ENCODE measurements at regions not wholly inside any gene's neighbourhood (a gene's known extent, or its start where the extent isn't known, plus 50 kb on each side); places are given as distances from the start of the nearest gene placed in this dataset.

- peaks cover 6% of the 10 kb centered on the region for H3K4me1 ChIP-seq (ENCODE audit: insufficient read depth, low read length, poor library complexity, severe bottlenecking)
- ChIA-PET CTCF (no interaction called here), POLR2A (ENCODE audit: low non-redundant PET) (no interaction called here)
- no peak for TF ChIP-seq EZH2 (IDR thresholded peaks at IDR 0.05; ENCODE audit: borderline replicate concordance, low read depth, low read length, poor library complexity, severe bottlenecking)
- TF ChIP-seq CTCF (conservative IDR thresholded peaks at IDR 0.05; ENCODE audit: low read depth, low read length), result no peak
- no peak overlapping the region for H3K27ac ChIP-seq (ENCODE audit: low read depth, low read length, poor library complexity, severe bottlenecking)
- no peak overlapping the region for H3K4me3 ChIP-seq (ENCODE audit: low read depth, low read length, poor library complexity, severe bottlenecking)
- no peaks in the 10 kb centered on the region for H3K27me3 ChIP-seq (replicated peaks; ENCODE audit: insufficient read depth, low read depth, low read length, poor library complexity)
- H3K9me3 ChIP-seq (ENCODE audit: low read depth, low read length, poor library complexity, severe bottlenecking), result no peaks in the 10 kb centered on the region
- no peaks in the 10 kb centered on the region for H3K36me3 ChIP-seq (ENCODE audit: insufficient read depth, low read length, poor library complexity, severe bottlenecking)
- intact Hi-C loops (cut with micrococcal nuclease; ENCODE audit: unreplicated experiment), result no loop called here
- no TSS peak for BruUV-seq (replicated peaks)
- no peak for DNase-seq (ENCODE audit: low spot score)
These were observed 262.7 kb upstream of the MAD2L1 start for GRCh38 chr4:120329386-120329785.

GRCh38 chr4:120327276-120327675, 260.6 kb upstream of the MAD2L1 start:
- no peak for DNase-seq (ENCODE audit: low spot score)
- ChIA-PET CTCF (interaction anchor here (0.5 kb wide), 1 partner anchor 642 kb away, joined by 4 read pairs; no protein-coding TSS in a partner anchor), POLR2A (ENCODE audit: low non-redundant PET) (no interaction called here)
- Histone ChIP-seq H3K4me1 (ENCODE audit: insufficient read depth, low read length, poor library complexity, severe bottlenecking) (peaks cover 6% of the 10 kb centered on the region), H3K9me3 (ENCODE audit: low read depth, low read length, poor library complexity, severe bottlenecking) (no peaks in the 10 kb centered on the region), H3K27ac (ENCODE audit: low read depth, low read length, poor library complexity, severe bottlenecking) (no peak overlapping the region), H3K4me3 (ENCODE audit: low read depth, low read length, poor library complexity, severe bottlenecking) (no peak overlapping the region), H3K36me3 (ENCODE audit: insufficient read depth, low read length, poor library complexity, severe bottlenecking) (no peaks in the 10 kb centered on the region), H3K27me3 (replicated peaks; ENCODE audit: insufficient read depth, low read depth, low read length, poor library complexity) (no peaks in the 10 kb centered on the region)
- intact Hi-C loops (cut with micrococcal nuclease; ENCODE audit: unreplicated experiment), result no loop called here
- TF ChIP-seq EZH2 (IDR thresholded peaks at IDR 0.05; ENCODE audit: borderline replicate concordance, low read depth, low read length, poor library complexity, severe bottlenecking), result no peak
- no peak for TF ChIP-seq CTCF (conservative IDR thresholded peaks at IDR 0.05; ENCODE audit: low read depth, low read length)
- no TSS peak for BruUV-seq (replicated peaks)

GRCh38 chr4:120319046-120319767, 252.6 kb upstream of the MAD2L1 start:
- no peaks in the 10 kb centered on the region for H3K9me3 ChIP-seq (ENCODE audit: low read depth, low read length, poor library complexity, severe bottlenecking)
- H3K4me1 ChIP-seq (ENCODE audit: insufficient read depth, low read length, poor library complexity, severe bottlenecking), result peaks cover 6% of the 10 kb centered on the region
- intact Hi-C loops (cut with micrococcal nuclease; ENCODE audit: unreplicated experiment), result no loop called here
- TF ChIP-seq CTCF (conservative IDR thresholded peaks at IDR 0.05; ENCODE audit: low read depth, low read length) (no peak), EZH2 (IDR thresholded peaks at IDR 0.05; ENCODE audit: borderline replicate concordance, low read depth, low read length, poor library complexity, severe bottlenecking) (no peak)
- no peaks in the 10 kb centered on the region for H3K36me3 ChIP-seq (ENCODE audit: insufficient read depth, low read length, poor library complexity, severe bottlenecking)
- no peak overlapping the region for H3K4me3 ChIP-seq (ENCODE audit: low read depth, low read length, poor library complexity, severe bottlenecking)
- ChIA-PET POLR2A (ENCODE audit: low non-redundant PET) (no interaction called here), CTCF (no interaction called here)
- DNase-seq (ENCODE audit: low spot score), result no peak
- BruUV-seq (replicated peaks), result no TSS peak
- H3K27ac ChIP-seq (ENCODE audit: low read depth, low read length, poor library complexity, severe bottlenecking), result no peak overlapping the region
- H3K27me3 ChIP-seq (replicated peaks; ENCODE audit: insufficient read depth, low read depth, low read length, poor library complexity), result no peaks in the 10 kb centered on the region
